ENCODE measurements at regions not wholly inside any gene's neighbourhood (a gene's known extent, or its start where the extent isn't known, plus 50 kb on each side); places are given as distances from the start of the nearest gene placed in this dataset.

DNA sequence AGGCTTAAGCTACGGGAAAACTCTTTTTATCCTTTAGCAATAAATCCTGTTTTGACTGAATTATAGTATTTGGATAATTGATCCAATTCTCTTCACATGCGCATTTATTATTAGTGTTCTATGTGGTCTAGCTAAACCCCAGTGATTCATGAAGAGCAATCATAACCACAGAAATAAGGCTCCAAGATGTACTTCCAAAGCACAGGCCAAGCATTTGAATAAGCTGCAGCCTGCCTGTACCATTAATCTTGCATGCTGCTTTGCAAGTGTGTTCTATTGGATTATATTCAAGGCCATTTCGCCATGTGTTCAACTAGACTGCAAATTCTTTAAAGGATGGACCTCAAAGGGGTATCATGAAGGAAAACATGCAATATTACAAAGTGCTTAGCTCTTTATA, 385.2 kb upstream of the FAT1 start:
- DNase-seq (ENCODE audit: low read depth, low spot score): peak; percentile 30
- H3K4me3 ChIP-seq (ENCODE audit: low read depth, low read length): no peak overlapping the region
- in situ Hi-C loops (cut with HindIII; ENCODE audit: low sequenced_read_pairs): no loop called here
- TF ChIP-seq, protein P1, sequence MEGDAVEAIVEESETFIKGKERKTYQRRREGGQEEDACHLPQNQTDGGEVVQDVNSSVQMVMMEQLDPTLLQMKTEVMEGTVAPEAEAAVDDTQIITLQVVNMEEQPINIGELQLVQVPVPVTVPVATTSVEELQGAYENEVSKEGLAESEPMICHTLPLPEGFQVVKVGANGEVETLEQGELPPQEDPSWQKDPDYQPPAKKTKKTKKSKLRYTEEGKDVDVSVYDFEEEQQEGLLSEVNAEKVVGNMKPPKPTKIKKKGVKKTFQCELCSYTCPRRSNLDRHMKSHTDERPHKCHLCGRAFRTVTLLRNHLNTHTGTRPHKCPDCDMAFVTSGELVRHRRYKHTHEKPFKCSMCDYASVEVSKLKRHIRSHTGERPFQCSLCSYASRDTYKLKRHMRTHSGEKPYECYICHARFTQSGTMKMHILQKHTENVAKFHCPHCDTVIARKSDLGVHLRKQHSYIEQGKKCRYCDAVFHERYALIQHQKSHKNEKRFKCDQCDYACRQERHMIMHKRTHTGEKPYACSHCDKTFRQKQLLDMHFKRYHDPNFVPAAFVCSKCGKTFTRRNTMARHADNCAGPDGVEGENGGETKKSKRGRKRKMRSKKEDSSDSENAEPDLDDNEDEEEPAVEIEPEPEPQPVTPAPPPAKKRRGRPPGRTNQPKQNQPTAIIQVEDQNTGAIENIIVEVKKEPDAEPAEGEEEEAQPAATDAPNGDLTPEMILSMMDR (IDR thresholded peaks at IDR 0.05; ENCODE audit: low read depth, low read length): no peak

DNA sequence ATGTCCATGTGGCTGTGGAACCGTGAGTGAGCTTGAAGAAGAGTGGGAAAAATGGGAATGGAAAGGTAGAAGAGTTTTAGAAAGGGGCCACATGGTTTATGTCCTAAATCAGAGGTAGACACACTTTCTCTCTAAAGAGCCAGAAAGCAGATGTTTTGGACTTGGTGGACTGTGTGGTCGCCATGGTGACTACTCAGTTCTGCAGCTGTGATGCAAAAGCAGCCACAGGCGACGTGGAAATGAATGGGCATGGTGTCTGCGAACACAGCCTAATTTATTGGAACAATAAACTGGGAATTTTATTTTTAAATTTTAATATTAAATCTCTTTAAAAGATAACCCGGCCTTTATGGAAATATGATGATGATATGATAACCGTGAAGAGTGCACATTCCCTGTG, 386.0 kb upstream of the FAT1 start:
- in situ Hi-C loops (cut with HindIII; ENCODE audit: low sequenced_read_pairs): no loop called here
- H3K4me3 ChIP-seq (ENCODE audit: low read depth, low read length): no peak overlapping the region
- TF ChIP-seq, protein P1 (IDR thresholded peaks at IDR 0.05; ENCODE audit: low read depth, low read length): no peak
- DNase-seq (ENCODE audit: low read depth, low spot score): no peak

DNA sequence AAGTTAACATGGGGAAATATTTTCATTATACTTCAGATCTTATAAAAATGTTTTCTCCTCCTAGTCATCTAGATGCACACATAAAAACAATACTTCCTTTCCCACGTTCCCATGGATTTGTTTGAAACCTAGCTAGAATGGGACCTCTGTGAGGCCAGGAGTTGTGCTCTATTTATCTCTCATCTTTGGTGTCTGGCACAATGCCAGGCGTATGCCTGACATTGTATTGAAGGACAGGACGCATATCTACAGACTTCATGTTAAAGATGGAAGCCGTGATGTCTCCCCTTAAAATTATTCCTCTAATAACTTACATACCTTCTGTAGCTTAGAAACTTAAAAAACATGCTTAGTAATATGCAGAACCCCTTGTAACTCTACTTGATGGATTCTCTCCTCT, 394.5 kb upstream of the FAT1 start:
- H3K4me3 ChIP-seq (ENCODE audit: low read depth, low read length): no peak overlapping the region
- in situ Hi-C loops (cut with HindIII; ENCODE audit: low sequenced_read_pairs): no loop called here
- TF ChIP-seq, protein P1 (IDR thresholded peaks at IDR 0.05; ENCODE audit: low read depth, low read length): no peak
- no peak for DNase-seq (ENCODE audit: low read depth, low spot score)

DNA sequence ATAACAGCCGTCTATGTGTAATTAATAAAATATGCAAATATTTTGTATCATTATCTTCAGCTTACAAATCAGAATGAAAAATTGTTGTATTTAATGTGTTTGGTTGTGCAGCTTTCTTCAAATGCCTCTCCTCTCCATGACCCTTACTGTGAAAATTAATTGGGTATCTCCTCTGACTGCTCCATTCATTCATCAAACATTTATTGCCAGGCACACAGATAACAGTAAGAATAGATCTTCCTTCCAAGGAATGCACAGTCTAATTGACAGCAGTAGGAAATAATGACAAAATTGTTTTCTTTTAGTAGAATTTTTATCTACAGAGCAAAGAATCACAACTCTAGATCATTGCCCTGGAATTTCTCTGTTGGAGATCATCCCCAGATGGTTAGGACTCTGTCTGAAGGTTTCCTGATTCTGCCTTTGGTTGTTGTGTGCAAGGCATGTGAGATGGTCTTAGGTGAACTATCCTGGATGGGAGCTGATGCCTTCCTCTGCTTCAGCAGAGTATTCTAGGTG, 395.0 kb upstream of the FAT1 start:
- in situ Hi-C loops (cut with HindIII; ENCODE audit: low sequenced_read_pairs): no loop called here
- DNase-seq (ENCODE audit: low read depth, low spot score): peak; percentile 17
- no peak overlapping the region for H3K4me3 ChIP-seq (ENCODE audit: low read depth, low read length)
- TF ChIP-seq, protein P1 (IDR thresholded peaks at IDR 0.05; ENCODE audit: low read depth, low read length): no peak

DNA sequence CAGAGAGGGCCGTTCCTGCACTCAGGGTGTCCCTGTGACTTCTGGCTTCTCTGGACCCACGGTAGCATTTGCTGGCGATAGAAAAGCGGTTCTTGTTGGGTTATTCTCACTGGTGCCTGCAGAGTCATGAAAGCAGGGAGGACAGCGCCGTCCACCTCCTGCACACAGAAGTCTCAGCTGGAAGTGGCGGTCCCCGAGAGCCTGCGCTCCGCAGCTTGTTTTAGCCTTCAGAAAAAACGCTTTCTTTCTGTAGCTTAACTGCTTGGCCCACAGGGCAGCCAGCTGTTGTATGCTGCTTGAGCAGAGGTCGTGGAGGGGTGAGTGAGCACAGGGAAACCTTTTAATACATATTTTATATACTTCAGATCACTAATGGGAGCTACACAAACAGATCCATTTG, 400.7 kb upstream of the FAT1 start:
- in situ Hi-C loops (cut with HindIII; ENCODE audit: low sequenced_read_pairs): no loop called here
- TF ChIP-seq, protein P1 (IDR thresholded peaks at IDR 0.05; ENCODE audit: low read depth, low read length): no peak
- DNase-seq (ENCODE audit: low read depth, low spot score): no peak
- H3K4me3 ChIP-seq (ENCODE audit: low read depth, low read length): no peak overlapping the region

DNA sequence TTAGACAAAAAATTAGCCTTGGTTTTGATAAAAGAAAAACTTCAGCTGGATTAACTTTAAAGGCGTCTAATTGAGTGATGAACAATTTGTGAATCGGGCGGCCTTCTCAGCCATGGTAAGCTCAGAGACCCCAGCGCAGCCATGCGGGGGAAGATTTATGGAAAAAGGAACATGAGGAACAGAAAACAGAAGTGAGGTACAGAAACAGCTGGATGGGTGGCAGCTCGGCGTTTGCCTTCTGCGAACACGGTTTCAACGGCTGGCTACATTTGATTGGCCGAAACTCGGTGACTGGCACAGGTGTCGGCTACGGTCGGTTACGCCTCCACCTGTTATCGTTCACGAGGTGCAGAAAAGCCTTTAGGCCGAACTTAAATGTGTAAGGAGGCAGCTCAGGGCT, 401.4 kb upstream of the FAT1 start:
- in situ Hi-C loops (cut with HindIII; ENCODE audit: low sequenced_read_pairs): no loop called here
- no peak for DNase-seq (ENCODE audit: low read depth, low spot score)
- no peak overlapping the region for H3K4me3 ChIP-seq (ENCODE audit: low read depth, low read length)
- TF ChIP-seq, protein P1 (IDR thresholded peaks at IDR 0.05; ENCODE audit: low read depth, low read length): no peak

DNA sequence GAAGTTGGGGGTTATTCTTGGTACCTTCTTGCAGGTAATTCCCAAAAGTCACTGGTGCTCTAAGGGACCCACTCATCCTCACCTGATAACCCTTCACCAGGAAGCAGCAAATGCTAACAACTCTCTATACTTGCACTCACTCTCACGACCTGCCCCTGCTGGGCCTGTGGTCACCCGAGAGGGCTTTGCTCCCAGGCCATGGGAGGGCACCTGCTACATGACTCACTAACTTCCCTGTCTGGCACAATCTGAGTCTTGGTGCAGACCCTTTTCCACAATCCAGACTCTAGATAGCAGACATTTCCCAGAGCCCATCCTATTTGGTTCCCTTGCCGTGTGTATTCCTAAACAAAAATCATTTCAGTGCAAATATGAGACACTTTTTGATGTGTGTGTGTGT, 403.8 kb upstream of the FAT1 start:
- H3K4me3 ChIP-seq (ENCODE audit: low read depth, low read length): no peak overlapping the region
- DNase-seq (ENCODE audit: low read depth, low spot score): no peak
- in situ Hi-C loops (cut with HindIII; ENCODE audit: low sequenced_read_pairs): no loop called here
- TF ChIP-seq, protein P1 (IDR thresholded peaks at IDR 0.05; ENCODE audit: low read depth, low read length): no peak

All from astrocyte of the spinal cord (primary cell).